Gastroesophageal sphincter (tissue), 4 donors: ENCODE measurements at regions not wholly inside any gene's neighbourhood (a gene's known extent, or its start where the extent isn't known, plus 50 kb on each side); places are given as distances from the start of the nearest gene placed in this dataset.
"Not testable (repeated sequence)": the region's sequence is repeated elsewhere in the genome, so short reads cannot be mapped to it uniquely, and the experiment has no call there.

ENCODE experiments used
- ATAC-seq: fragments of 150-250 bp; one replicate; pipeline ENCODE4 v1.9.1; 2016; ENCODE audit warnings: mild to moderate bottlenecking, moderate library complexity
- H3K27ac ChIP-seq, 4 donors: fragments of 200-600 bp; sonication (generic) in 3 of 4; 1 replicate in 3 of 4; 2 replicates in 1 of 4; pipeline ENCODE4 v1.5.1; 2016 to 2019
- H3K27me3 ChIP-seq: fragments of 200-600 bp; sonication (generic); one replicate; pipeline ENCODE4 v1.5.1; 2019
- H3K36me3 ChIP-seq, 2 donors: fragments of 200-600 bp; sonication (generic); one replicate each; pipeline ENCODE4 v1.5.1; 2019; ENCODE audit warnings: control low read depth in 1 of 2
- H3K4me1 ChIP-seq, 3 donors: fragments of 200-600 bp; sonication (generic); 1 replicate in 2 of 3; 2 replicates in 1 of 3; pipeline ENCODE4 v1.5.1; 2016 to 2019; ENCODE audit warnings: control low read depth in 2 of 3
- H3K4me3 ChIP-seq, 2 donors: fragments of 200-600 bp; sonication (generic); one replicate each; pipeline ENCODE4 v1.5.1; 2019; ENCODE audit warnings: mild to moderate bottlenecking in 1 of 2, moderate library complexity in 1 of 2
- H3K9me3 ChIP-seq, 3 donors: fragments of 200-600 bp; sonication (generic); one replicate each; pipeline ENCODE4 v1.5.1; 2017 to 2019; ENCODE audit warnings: control low read depth in 2 of 3
- CTCF ChIP-seq, 4 experiments: fragments of 200-600 bp in 2 of 4; fragments of 450-650 bp in 2 of 4; sonication (generic) in 1 of 4; IDR thresholded peaks; one replicate each; pipeline ENCODE4 v1.5.1; 2017 to 2019; ENCODE audit warnings: antibody characterized with exemption in 4 of 4, mild to moderate bottlenecking in 2 of 4, moderate library complexity in 2 of 4
- EP300 ChIP-seq: sonication (generic); formaldehyde crosslinking; IDR thresholded peaks from one replicate; pipeline ENCODE4 v1.6.1; 2017; ENCODE audit warnings: antibody characterized with exemption, mild to moderate bottlenecking
- POLR2A ChIP-seq, 2 donors: fragments of 450-650 bp; IDR thresholded peaks; one replicate each; pipeline ENCODE4 v1.6.1; 2017; ENCODE audit warnings: antibody characterized with exemption in 2 of 2, mild to moderate bottlenecking in 2 of 2, moderate library complexity in 1 of 2
- POLR2AphosphoS5 ChIP-seq: sonication (generic); formaldehyde crosslinking; IDR thresholded peaks from one replicate; pipeline ENCODE4 v1.6.1; 2017; ENCODE audit warnings: antibody characterized with exemption
- WGBS, 2 donors: methylation state at CpG; one replicate each; pipeline ENCODE4 v1.1.5; 2018; ENCODE audit warnings: low coverage in 1 of 2; 5-methylcytosine and 5-hydroxymethylcytosine counted together

- WGBS, 2 donors, result 88 to 95% methylated on average over 3 of the region's 3 CpGs
- no peaks in the 10 kb centered on the region for H3K9me3 ChIP-seq
- no peaks in the 10 kb centered on the region for H3K27me3 ChIP-seq
- H3K4me1 ChIP-seq, result no peaks in the 10 kb centered on the region
- H3K36me3 ChIP-seq, result no peaks in the 10 kb centered on the region
- H3K4me3 ChIP-seq, result no peak overlapping the region
- H3K27ac ChIP-seq, result no peak overlapping the region
- no peak for TF ChIP-seq EP300
- TF ChIP-seq CTCF (IDR thresholded peaks at IDR 0.05), result no peak
- no peak for TF ChIP-seq POLR2A (IDR thresholded peaks at IDR 0.05)
- ATAC-seq, result no peak
These were observed 113.2 kb upstream of the SPATS2L start for GRCh38 chr2:200193331-200193730.

- Histone ChIP-seq H3K27me3 (no peaks in the 10 kb centered on the region), H3K9me3 (no peaks in the 10 kb centered on the region), H3K4me1 (no peaks in the 10 kb centered on the region), H3K36me3 (no peaks in the 10 kb centered on the region), H3K27ac (no peak overlapping the region), H3K4me3 (no peak overlapping the region)
- ATAC-seq, result no peak
- WGBS, 2 donors, result 89 to 95% methylated on average over 4 to 5 of the region's 5 CpGs
- no peak for TF ChIP-seq POLR2AphosphoS5
- TF ChIP-seq EP300, result no peak
- TF ChIP-seq POLR2A (IDR thresholded peaks at IDR 0.05), result no peak
- TF ChIP-seq CTCF (IDR thresholded peaks at IDR 0.05), result no peak
These were observed 112.7 kb upstream of the SPATS2L start for GRCh38 chr2:200193791-200194190.

GRCh38 chr2:200194746-200195145 lies 111.7 kb upstream of the SPATS2L start:
- Histone ChIP-seq H3K4me3 (no peak overlapping the region), H3K9me3 (no peaks in the 10 kb centered on the region), H3K4me1 (no peaks in the 10 kb centered on the region), H3K27me3 (no peaks in the 10 kb centered on the region), H3K36me3 (no peaks in the 10 kb centered on the region), H3K27ac (no peak overlapping the region)
- ATAC-seq, result no peak
- TF ChIP-seq POLR2AphosphoS5 (no peak), POLR2A (IDR thresholded peaks at IDR 0.05) (no peak), EP300 (no peak), CTCF (IDR thresholded peaks at IDR 0.05) (no peak)
- WGBS, 2 donors, result 90 to 93% methylated on average over 3 to 4 of the region's 4 CpGs

GRCh38 chr2:200199005-200199404 lies 107.5 kb upstream of the SPATS2L start:
- H3K4me3 ChIP-seq, result no peak overlapping the region
- TF ChIP-seq POLR2A (IDR thresholded peaks at IDR 0.05) (no peak), POLR2AphosphoS5 (no peak), EP300 (no peak), CTCF (IDR thresholded peaks at IDR 0.05) (no peak)

GRCh38 chr2:200199576-200200263 lies 106.8 kb upstream of the SPATS2L start:
- no peak for ATAC-seq
- Histone ChIP-seq H3K4me1 (no peaks in the 10 kb centered on the region), H3K27me3 (no peaks in the 10 kb centered on the region), H3K36me3 (no peaks in the 10 kb centered on the region), H3K4me3 (no peak overlapping the region), H3K9me3 (no peaks in the 10 kb centered on the region), H3K27ac (no peak overlapping the region)
- 93% methylated on average over 2 of the region's 4 CpGs; no CpG with 5 or more reads in 1 of the 2 donors for WGBS, 2 donors
- TF ChIP-seq POLR2A (IDR thresholded peaks at IDR 0.05), result no peak
- no peak for TF ChIP-seq POLR2AphosphoS5
- no peak for TF ChIP-seq CTCF (IDR thresholded peaks at IDR 0.05)
- TF ChIP-seq EP300, result no peak

More at GRCh38 chr2:200199005-200199404, 107.5 kb upstream of the SPATS2L start:
- Histone ChIP-seq H3K27ac (no peak overlapping the region), H3K9me3 (no peaks in the 10 kb centered on the region), H3K4me1 (no peaks in the 10 kb centered on the region), H3K36me3 (no peaks in the 10 kb centered on the region), H3K27me3 (no peaks in the 10 kb centered on the region)
- ATAC-seq, result no peak
- 76 to 89% methylated on average over 2 of the region's 2 CpGs for WGBS, 2 donors

GRCh38 chr2:200201839-200202238 lies 104.7 kb upstream of the SPATS2L start:
- H3K36me3 ChIP-seq, H3K9me3 ChIP-seq, H3K4me1 ChIP-seq, H3K27me3 ChIP-seq, ATAC-seq, H3K4me3 ChIP-seq, H3K27ac ChIP-seq: not testable (repeated sequence)
- WGBS, 2 donors, result 87 to 89% methylated on average over 4 of the region's 4 CpGs
